GM19023 (cell line): ENCODE measurements at regions not wholly inside any gene's neighbourhood (a gene's known extent, or its start where the extent isn't known, plus 50 kb on each side); places are given as distances from the start of the nearest gene placed in this dataset.
"Not testable (repeated sequence)": the region's sequence is repeated elsewhere in the genome, so short reads cannot be mapped to it uniquely, and the experiment has no call there.

Experiments used
- ATAC-seq: cut with Tn5 transposase; IDR thresholded peaks from one replicate; pipeline ENCODE4 v1.9.1; 2021; ENCODE audit warnings: mild to moderate bottlenecking, moderate library complexity; ENCODE audit not compliant: unreplicated experiment

DNA sequence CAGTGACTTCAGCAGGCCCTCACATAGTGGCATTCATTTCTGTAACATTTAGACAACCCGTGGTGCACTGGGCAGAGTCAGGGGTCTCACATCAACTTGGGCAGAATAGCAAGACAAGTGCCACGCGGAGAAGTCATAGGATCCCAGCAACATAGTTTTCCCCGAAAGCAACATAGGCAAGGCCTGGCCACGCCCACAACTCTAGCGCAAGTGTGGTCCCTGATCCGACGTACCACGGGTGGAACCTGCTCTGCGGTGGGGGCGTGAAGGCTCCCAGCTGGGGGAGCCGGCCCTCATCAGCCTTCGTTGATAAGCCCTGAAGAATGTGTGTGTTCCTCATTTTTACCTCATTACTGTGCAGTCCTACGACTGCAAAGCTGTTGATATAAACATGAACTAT is 261.2 kb downstream of the EIPR1 start:
- no peak for ATAC-seq

GRCh38 chr2:3115301-3116042 is 262.1 kb downstream of the EIPR1 start:
- no peak for ATAC-seq

GRCh38 chr2:3114406-3115185 is 263.0 kb downstream of the EIPR1 start:
- no peak for ATAC-seq

DNA sequence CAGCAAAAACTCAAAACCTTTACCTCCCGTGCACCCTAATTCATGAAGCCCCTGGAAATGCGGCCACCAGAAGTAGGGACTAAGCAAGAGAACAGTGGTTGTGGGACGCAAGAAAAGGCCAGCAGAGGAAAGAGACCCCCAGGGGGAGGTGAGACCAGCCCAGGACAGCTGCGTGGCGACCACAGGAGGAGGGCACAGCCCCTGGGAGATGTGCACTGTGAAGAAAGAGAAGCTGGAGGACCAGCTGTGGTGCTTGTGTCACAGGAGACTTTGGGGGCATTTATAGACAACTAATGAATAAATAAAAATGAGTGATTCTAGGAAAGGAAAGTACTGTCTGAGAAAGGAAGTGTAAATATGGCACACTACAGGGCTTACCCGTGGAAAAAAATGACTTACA is 263.8 kb downstream of the EIPR1 start:
- no peak for ATAC-seq

GRCh38 chr2:3113122-3113521 is 264.5 kb downstream of the EIPR1 start:
- no peak for ATAC-seq

GRCh38 chr2:3112553-3112952 is 265.1 kb downstream of the EIPR1 start:
- ATAC-seq = no peak

- no peak for ATAC-seq
These were observed 265.5 kb downstream of the EIPR1 start for GRCh38 chr2:3112131-3112530.

- no peak for ATAC-seq
These were observed 266.5 kb downstream of the EIPR1 start for GRCh38 chr2:3110994-3111666.

- no peak for ATAC-seq
These were observed 267.1 kb downstream of the EIPR1 start for GRCh38 chr2:3110555-3110954.

- ATAC-seq = no peak
These were observed 268.6 kb downstream of the EIPR1 start for GRCh38 chr2:3108710-3109702.

DNA sequence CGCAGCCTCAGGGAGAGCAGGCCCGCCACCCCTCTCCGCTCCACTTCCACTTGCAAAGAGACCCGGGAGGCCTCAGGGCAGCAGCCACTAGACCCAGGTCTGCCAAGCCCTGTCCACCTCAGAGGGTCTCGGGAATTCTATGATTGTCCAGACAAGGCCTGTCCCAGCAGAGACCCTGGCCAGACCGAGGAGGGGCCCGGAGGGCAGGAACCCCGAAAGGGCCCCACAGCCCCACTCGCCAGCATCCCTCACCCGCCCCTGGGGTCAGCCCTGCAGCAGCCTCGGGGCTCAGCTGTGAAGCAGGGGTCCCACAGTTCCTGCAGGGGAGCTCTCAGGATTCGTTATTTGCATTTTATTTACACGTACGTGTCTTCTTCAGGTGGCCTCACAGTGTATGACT is 269.5 kb downstream of the EIPR1 start:
- no peak for ATAC-seq

- ATAC-seq = no peak
These were observed 270.1 kb downstream of the EIPR1 start for GRCh38 chr2:3107567-3107966.

DNA sequence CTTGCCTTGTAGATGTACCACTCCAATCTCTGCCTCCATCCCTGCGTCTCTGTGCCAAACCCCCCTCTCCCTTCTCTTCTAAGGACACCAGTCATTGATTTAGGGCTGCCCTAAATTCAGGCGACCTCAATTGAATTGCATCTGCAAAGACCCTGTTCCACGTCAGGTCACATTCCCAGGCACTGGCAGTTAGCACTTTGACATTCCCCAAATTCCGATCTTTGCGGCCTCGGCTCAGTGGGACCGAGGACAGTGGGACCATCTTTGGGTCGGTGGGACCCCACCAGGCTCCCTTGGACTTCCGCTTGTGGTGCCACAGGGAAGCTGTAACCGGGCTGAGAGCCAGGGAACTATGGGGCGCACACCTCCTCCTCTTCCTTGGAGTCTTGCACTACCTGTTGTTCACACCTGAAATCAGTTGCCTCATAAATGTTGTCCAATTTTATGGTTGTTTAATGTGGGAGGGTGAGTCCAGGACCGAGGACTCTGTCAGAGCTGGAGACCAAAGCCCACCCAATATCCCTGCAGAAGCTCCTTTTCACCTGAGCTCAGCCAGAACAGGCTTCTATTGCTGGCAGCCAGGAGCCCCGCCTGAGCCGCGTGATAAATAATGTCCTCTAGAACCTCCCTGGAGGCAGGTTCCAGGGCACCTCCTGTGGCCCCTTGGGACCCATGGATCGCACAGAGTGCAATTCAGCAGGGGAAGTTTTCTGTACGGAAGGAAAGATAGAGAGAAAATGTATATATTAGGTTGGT is 271.6 kb downstream of the EIPR1 start:
- no peak for ATAC-seq

DNA sequence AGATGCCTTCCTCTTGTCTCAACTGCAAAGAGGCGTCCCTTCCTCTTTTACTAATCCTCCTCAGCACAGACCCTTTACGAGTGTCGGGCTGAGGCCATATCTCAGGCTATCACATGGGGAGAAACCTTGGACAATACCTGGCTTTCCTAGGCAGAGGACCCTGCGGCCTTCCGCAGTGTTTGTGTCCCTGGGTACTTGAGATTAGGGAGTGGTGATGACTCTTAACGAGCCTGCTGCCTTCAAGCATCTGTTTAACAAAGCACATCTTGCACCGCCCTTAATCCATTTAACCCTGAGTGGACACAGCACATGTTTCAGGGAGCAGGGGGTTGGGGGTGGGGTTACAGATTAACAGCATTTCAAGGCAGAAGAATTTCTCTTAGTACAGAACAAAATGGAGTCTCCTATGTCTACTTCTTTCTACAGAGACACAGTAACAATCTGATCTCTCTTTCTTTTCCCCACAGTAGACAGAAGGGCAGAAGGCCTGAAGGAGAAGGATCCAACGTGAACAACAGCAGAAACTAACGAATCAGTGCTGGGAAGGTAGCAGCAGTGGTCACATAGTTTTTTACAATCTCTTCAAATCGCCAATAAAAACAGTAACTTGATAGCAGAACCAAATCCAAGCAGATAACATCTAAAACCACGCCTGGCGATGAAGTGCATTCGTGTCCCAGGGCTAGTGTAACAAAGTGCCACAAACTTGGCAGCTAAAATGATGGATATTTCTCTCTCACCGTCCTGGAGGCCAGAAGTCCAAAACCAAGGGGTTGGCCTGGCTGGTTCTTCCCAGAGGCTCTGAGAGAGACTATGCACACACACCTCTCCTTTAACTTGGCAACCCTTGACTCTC is 272.4 kb downstream of the EIPR1 start:
- ATAC-seq = not testable (repeated sequence)

- no peak for ATAC-seq
These were observed 273.4 kb downstream of the EIPR1 start for GRCh38 chr2:3104261-3104660.

GRCh38 chr2:3102922-3103569 is 274.6 kb downstream of the EIPR1 start:
- ATAC-seq = no peak

DNA sequence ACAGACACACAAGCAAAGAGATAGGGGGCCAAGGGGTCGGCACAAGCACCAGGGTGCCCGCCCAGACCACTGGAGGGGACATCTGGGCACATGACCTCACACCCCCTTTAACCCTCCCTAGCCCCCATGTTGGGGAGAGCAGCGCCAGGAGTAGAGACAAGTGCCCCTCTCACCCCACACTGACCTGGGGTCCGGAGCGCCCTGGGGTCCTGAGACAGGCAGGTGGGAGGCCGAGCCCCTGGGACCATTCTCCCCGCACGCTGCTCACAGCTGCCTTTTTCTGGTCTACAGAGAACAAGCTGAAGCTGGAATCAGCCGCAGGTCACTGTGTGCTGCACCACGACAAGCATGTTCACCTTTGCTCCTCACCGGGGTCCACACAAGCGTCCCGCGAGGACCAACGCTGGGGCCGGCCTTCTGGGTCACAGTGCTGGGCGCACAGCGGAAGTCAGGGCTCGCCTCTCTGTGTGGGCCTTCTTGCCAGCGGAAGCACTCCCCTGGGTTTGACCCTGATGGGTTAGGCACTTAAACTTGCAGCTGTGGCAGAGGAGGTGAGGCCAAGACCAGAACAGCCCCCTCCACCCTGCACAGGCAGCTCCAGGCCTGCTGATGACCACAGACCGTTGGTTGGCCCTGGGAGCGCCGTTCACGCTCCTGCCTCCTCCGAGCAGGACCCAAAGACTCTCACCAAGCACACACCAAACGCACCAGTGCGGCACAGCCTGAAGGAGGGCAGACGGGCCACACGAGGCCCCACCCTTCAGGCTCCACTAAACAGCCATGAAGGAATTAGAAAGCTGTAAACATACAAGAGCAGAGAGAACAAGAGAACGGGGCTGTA is 275.3 kb downstream of the EIPR1 start:
- no peak for ATAC-seq
